ENCODE measurements at regions not wholly inside any gene's neighbourhood (a gene's known extent, or its start where the extent isn't known, plus 50 kb on each side); places are given as distances from the start of the nearest gene placed in this dataset.

DNA sequence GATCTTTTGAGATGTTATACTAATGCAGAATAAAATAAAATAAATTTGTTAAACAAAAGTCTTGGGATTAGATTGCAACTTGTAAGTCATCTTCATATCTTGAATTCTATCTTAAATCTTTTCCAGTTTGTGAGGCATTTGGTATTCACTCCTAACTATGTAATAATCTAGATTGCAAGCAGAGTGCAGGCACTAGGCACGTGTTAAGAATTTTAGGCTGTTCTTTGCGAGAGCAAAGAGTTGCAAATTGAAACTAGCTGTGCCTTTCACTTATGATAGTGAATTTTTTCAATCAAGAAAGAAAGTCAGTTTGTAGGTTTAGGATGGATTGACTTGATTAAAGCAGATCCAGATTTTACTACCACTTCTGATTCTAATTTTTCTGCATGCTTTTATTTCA, 264.1 kb upstream of the SPRY2 start:
- no peaks in the 10 kb centered on the region for H3K79me2 ChIP-seq (replicated peaks; ENCODE audit: insufficient read depth)
- H3K4me1 ChIP-seq (ENCODE audit: insufficient read depth): 0 out of 2 replicates have a peak, but pooled peaks cover 2% of the 10 kb centered on the region
- Mint-ChIP-seq H3K9me3 (no peaks in the 10 kb centered on the region), H3K4me1 (peaks cover 5% of the 10 kb centered on the region; the same call in 2 of the 3 replicates), H3K27me3 (ENCODE audit: insufficient read depth, low read depth, poor library complexity) (no peaks in the 10 kb centered on the region), H3K36me3 (ENCODE audit: low read depth) (no peaks in the 10 kb centered on the region), H3K4me3 (no peak overlapping the region), H3K27ac (no peak overlapping the region; the same call in 1 of the 2 replicates)
- H3K9me2 ChIP-seq (ENCODE audit: insufficient read depth): no peaks in the 10 kb centered on the region
- no peak overlapping the region for H2AFZ ChIP-seq
- TF ChIP-seq, protein P1, sequence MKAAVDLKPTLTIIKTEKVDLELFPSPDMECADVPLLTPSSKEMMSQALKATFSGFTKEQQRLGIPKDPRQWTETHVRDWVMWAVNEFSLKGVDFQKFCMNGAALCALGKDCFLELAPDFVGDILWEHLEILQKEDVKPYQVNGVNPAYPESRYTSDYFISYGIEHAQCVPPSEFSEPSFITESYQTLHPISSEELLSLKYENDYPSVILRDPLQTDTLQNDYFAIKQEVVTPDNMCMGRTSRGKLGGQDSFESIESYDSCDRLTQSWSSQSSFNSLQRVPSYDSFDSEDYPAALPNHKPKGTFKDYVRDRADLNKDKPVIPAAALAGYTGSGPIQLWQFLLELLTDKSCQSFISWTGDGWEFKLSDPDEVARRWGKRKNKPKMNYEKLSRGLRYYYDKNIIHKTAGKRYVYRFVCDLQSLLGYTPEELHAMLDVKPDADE (IDR thresholded peaks at IDR 0.05): no peak
- TF ChIP-seq ZNF114 (CRISPR knock-in tag; IDR thresholded peaks at IDR 0.05): no peak
- TF ChIP-seq NANOG (IDR thresholded peaks at IDR 0.05; ENCODE audit: borderline replicate concordance): no peak
- no peak for TF ChIP-seq STAT1 (IDR thresholded peaks at IDR 0.05; ENCODE audit: unreplicated experiment)
- no peak for TF ChIP-seq EZH2phosphoT487 (IDR thresholded peaks at IDR 0.05; ENCODE audit: unreplicated experiment)
- no peak for TF ChIP-seq EZH2 (IDR thresholded peaks at IDR 0.05; ENCODE audit: low read depth, unreplicated experiment)
- TF ChIP-seq ZNF331 (CRISPR knock-in tag; IDR thresholded peaks at IDR 0.05; ENCODE audit: low read depth): no peak
- no peak for TF ChIP-seq JUNB (IDR thresholded peaks at IDR 0.05; ENCODE audit: unreplicated experiment)
- no peak for TF ChIP-seq CREB1 (CRISPR knock-in tag; IDR thresholded peaks at IDR 0.05; ENCODE audit: low read depth)
- TF ChIP-seq POLR2AphosphoS5 (IDR thresholded peaks at IDR 0.05; ENCODE audit: low read depth): no peak
- TF ChIP-seq, protein P2, sequence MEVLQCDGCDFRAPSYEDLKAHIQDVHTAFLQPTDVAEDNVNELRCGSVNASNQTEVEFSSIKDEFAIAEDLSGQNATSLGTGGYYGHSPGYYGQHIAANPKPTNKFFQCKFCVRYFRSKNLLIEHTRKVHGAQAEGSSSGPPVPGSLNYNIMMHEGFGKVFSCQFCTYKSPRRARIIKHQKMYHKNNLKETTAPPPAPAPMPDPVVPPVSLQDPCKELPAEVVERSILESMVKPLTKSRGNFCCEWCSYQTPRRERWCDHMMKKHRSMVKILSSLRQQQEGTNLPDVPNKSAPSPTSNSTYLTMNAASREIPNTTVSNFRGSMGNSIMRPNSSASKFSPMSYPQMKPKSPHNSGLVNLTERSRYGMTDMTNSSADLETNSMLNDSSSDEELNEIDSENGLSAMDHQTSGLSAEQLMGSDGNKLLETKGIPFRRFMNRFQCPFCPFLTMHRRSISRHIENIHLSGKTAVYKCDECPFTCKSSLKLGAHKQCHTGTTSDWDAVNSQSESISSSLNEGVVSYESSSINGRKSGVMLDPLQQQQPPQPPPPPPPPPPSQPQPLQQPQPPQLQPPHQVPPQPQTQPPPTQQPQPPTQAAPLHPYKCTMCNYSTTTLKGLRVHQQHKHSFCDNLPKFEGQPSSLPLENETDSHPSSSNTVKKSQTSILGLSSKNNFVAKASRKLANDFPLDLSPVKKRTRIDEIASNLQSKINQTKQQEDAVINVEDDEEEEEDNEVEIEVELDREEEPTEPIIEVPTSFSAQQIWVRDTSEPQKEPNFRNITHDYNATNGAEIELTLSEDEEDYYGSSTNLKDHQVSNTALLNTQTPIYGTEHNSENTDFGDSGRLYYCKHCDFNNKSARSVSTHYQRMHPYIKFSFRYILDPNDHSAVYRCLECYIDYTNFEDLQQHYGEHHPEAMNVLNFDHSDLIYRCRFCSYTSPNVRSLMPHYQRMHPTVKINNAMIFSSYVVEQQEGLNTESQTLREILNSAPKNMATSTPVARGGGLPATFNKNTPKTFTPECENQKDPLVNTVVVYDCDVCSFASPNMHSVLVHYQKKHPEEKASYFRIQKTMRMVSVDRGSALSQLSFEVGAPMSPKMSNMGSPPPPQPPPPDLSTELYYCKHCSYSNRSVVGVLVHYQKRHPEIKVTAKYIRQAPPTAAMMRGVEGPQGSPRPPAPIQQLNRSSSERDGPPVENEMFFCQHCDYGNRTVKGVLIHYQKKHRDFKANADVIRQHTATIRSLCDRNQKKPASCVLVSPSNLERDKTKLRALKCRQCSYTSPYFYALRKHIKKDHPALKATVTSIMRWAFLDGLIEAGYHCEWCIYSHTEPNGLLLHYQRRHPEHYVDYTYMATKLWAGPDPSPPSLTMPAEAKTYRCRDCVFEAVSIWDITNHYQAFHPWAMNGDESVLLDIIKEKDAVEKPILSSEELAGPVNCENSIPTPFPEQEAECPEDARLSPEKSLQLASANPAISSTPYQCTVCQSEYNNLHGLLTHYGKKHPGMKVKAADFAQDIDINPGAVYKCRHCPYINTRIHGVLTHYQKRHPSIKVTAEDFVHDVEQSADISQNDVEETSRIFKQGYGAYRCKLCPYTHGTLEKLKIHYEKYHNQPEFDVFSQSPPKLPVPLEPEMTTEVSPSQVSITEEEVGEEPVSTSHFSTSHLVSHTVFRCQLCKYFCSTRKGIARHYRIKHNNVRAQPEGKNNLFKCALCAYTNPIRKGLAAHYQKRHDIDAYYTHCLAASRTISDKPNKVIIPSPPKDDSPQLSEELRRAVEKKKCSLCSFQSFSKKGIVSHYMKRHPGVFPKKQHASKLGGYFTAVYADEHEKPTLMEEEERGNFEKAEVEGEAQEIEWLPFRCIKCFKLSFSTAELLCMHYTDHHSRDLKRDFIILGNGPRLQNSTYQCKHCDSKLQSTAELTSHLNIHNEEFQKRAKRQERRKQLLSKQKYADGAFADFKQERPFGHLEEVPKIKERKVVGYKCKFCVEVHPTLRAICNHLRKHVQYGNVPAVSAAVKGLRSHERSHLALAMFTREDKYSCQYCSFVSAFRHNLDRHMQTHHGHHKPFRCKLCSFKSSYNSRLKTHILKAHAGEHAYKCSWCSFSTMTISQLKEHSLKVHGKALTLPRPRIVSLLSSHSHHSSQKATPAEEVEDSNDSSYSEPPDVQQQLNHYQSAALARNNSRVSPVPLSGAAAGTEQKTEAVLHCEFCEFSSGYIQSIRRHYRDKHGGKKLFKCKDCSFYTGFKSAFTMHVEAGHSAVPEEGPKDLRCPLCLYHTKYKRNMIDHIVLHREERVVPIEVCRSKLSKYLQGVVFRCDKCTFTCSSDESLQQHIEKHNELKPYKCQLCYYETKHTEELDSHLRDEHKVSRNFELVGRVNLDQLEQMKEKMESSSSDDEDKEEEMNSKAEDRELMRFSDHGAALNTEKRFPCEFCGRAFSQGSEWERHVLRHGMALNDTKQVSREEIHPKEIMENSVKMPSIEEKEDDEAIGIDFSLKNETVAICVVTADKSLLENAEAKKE (CRISPR knock-in tag; IDR thresholded peaks at IDR 0.05): no peak
- TF ChIP-seq, protein P3, sequence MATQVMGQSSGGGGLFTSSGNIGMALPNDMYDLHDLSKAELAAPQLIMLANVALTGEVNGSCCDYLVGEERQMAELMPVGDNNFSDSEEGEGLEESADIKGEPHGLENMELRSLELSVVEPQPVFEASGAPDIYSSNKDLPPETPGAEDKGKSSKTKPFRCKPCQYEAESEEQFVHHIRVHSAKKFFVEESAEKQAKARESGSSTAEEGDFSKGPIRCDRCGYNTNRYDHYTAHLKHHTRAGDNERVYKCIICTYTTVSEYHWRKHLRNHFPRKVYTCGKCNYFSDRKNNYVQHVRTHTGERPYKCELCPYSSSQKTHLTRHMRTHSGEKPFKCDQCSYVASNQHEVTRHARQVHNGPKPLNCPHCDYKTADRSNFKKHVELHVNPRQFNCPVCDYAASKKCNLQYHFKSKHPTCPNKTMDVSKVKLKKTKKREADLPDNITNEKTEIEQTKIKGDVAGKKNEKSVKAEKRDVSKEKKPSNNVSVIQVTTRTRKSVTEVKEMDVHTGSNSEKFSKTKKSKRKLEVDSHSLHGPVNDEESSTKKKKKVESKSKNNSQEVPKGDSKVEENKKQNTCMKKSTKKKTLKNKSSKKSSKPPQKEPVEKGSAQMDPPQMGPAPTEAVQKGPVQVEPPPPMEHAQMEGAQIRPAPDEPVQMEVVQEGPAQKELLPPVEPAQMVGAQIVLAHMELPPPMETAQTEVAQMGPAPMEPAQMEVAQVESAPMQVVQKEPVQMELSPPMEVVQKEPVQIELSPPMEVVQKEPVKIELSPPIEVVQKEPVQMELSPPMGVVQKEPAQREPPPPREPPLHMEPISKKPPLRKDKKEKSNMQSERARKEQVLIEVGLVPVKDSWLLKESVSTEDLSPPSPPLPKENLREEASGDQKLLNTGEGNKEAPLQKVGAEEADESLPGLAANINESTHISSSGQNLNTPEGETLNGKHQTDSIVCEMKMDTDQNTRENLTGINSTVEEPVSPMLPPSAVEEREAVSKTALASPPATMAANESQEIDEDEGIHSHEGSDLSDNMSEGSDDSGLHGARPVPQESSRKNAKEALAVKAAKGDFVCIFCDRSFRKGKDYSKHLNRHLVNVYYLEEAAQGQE (IDR thresholded peaks at IDR 0.05; ENCODE audit: unreplicated experiment): no peak
- TF ChIP-seq, protein P4, sequence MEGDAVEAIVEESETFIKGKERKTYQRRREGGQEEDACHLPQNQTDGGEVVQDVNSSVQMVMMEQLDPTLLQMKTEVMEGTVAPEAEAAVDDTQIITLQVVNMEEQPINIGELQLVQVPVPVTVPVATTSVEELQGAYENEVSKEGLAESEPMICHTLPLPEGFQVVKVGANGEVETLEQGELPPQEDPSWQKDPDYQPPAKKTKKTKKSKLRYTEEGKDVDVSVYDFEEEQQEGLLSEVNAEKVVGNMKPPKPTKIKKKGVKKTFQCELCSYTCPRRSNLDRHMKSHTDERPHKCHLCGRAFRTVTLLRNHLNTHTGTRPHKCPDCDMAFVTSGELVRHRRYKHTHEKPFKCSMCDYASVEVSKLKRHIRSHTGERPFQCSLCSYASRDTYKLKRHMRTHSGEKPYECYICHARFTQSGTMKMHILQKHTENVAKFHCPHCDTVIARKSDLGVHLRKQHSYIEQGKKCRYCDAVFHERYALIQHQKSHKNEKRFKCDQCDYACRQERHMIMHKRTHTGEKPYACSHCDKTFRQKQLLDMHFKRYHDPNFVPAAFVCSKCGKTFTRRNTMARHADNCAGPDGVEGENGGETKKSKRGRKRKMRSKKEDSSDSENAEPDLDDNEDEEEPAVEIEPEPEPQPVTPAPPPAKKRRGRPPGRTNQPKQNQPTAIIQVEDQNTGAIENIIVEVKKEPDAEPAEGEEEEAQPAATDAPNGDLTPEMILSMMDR (conservative IDR thresholded peaks at IDR 0.05; ENCODE audit: low read depth in 2 of 2): no peak
- H3K36me3 ChIP-seq (ENCODE audit: insufficient read depth): no peaks in the 10 kb centered on the region
- no peak for DNase-seq (ENCODE audit: low spot score)
- H3K27me3 ChIP-seq (ENCODE audit: insufficient read depth): no peaks in the 10 kb centered on the region
- ATAC-seq: no peak
- no peak overlapping the region for H3K4me2 ChIP-seq
- no peak overlapping the region for H3K27ac ChIP-seq (ENCODE audit: low read depth)
- no peaks in the 10 kb centered on the region for H4K20me1 ChIP-seq (replicated peaks; ENCODE audit: insufficient read depth)
- H3K4me3 ChIP-seq: no peak overlapping the region
- H3F3A ChIP-seq (replicated peaks; ENCODE audit: low read depth): no peaks in the 10 kb centered on the region
